Left lobe of liver (tissue), 2 donors: ENCODE measurements at regions not wholly inside any gene's neighbourhood (a gene's known extent, or its start where the extent isn't known, plus 50 kb on each side); places are given as distances from the start of the nearest gene placed in this dataset.
"Not testable (repeated sequence)": the region's sequence is repeated elsewhere in the genome, so short reads cannot be mapped to it uniquely, and the experiment has no call there.

Source experiments
- ATAC-seq: fragments of 200-7000 bp; cut with Tn5 transposase; one replicate; pipeline ENCODE4 v1.9.1; 2020; ENCODE audit warnings: mild to moderate bottlenecking, moderate library complexity
- DNase-seq: peaks from one replicate; pipeline ENCODE4 v3.0.0-alpha.2; 2020; ENCODE audit warnings: low spot score
- donor health status: DM: no; HTN: no; CAD: no; lungs with moderate emphysema.
- donor health status: DM: no; HTN: yes; CAD: no.

DNA sequence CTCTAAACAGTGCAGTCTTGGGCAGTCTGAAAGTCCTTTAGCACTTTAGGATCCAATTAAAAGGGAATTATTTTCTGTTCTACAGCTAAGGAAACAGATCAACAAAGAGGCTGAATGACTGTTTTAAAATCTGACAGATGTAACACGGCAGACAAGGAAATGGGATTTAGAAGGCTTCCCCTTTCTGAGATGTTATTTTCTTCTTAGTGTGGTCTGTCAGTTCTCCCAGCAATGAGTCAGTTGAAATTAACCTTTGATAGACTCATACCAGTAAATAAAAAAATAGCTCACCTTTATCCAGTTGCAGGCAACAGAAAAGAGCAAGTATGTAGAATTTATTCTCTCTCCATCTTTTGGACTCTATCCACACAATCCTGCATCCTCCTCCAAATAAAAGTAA is 98.1 kb downstream of the NEDD1 start:
- DNase-seq (no peak), ATAC-seq (no peak)

DNA sequence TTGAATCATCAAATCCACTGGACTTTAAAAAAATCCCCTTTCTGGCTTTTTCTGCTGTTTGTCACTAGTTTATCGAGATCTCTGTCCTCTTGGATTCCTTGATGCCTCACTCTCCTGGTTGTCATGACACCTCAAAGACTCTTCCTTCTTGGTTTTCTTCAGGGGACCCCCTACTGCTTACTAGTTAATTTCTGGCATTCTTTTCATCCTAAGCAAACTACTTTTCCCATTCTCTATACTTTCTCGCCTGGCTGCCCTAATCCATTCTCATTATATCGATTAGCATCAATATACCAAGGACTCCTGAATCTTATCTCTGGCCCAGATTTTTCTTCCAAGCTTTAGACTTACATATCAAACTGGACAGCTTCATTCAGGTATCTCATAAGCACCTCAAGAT is 98.6 kb downstream of the NEDD1 start:
- DNase-seq, result no peak
- ATAC-seq, result no peak

DNA sequence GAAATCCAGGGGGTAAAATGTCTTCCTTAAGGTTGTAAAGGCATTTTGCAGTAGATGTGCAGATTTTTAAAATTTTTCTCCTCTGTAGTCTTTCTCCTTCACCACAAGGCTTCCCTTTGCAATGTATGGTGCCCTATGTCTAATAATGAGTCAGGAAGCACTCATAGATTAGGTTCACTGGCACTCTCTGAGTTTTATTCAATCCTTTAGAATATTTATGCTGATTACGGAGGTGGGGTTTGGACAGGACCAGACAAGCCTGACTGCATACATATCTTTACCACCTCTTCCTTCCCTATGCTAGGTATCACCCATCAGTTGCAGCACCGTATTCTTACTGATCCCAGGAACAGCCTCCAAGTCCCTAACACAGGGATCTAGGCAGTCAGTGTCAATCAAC is 99.5 kb downstream of the NEDD1 start:
- no peak for DNase-seq
- no peak for ATAC-seq

DNA sequence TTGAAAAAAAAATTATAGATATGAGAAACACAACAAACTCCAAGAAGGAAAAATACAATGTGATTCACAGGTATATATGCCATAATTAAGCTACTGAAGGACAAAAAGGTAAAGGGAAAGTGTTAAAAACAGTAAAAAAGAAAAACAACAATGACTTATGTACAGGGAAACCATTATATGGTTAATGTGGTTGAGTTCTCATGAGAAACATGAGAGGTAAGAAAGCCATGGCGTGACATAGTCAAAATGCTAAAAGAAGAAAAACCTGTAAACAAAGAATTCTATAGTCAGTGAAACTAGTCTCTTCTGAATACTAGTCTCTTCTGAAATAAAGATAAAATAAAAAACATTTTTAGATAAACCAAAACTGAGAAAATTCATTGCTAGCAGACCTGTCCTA is 109.1 kb downstream of the NEDD1 start:
- no peak for DNase-seq
- no peak for ATAC-seq

DNA sequence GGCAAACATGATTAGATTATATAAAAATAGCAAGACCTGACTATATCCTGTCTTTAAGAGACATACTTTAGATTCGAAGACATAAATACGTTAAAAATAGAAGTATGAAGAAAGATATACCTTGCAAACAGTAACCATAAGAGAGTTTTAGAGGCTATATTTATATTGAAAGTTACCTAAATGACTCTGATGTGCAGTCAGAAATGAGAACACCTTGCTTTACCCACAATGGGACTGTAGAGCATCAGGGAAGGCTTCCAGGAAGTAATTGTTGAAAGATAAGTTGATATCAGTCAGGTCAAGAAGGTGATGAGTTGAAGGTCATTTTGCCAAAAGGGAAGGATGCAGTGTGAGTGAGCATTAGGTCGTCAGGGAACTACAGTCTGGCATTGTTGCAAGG is 110.2 kb downstream of the NEDD1 start:
- DNase-seq, result no peak
- no peak for ATAC-seq

DNA sequence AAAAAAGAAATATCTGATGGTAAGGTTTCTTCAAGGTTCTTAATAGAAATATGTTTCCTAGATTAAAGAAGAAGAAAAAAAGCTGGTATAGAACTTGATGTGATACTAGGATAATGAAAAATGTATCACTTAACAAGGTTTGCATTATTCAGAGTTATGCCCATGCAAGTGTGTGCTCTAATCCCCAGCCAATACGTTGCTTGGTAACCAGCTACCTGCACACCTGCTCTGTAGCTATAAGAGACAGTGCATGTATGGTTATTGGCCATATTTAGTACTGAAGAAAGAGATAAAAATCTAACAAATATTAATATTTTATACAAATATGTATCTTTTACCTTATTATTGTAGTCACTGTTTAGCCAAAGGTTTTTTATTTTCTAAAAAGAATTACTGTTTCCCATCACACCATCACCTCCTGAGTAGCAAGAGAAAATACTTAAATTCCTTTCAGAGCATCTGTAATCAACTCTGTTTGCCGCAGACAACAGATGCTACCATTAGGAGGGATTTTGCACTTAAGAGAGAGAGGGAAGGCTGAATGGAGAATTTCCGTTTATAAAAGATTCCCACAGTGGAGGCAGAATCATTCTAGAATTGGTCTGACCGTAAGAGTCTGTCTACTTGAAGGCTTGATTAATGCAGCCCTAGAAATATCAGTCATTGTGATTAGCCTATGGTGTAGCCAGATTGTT is 115.6 kb downstream of the NEDD1 start:
- ATAC-seq (no peak), DNase-seq (no peak)

DNA sequence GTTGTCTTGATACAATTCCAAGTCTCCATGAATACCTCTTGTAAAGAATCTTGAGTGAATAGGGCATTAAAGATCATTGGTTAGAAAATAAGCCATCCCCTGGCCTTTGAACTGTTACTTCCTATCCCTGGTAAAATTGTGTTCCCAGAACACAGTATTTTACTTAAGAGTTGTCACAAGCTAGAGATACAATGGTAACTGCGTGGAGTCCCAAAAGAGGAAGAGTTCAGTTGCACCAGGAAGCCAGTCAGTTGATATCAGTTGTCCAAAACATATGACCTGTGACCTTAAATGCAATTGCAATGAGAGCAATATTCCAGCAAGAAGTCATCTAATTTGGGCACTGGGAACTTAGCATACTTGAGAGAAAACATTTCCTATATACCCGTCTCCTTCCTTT is 117.3 kb downstream of the NEDD1 start:
- ATAC-seq (no peak), DNase-seq (no peak)

DNA sequence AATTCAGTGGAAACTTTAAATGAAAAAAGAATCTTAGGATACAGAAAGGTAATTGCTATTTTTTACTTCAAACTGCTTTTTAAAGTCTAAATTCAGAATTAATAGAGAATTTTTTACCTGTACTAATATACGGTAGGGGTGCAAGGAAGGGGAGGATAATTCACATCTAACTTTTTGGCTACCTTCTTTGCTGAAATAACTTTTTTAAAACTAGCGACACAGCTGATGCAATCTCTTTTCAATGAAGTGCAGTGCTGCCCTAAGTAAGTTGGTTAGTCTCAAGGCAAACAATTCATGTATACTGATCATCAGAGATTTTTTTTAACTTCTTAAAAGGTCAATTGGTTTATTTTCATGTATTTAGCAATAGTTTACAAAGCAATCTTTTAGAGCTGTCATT is 119.8 kb downstream of the NEDD1 start:
- ATAC-seq (no peak), DNase-seq (no peak)

DNA sequence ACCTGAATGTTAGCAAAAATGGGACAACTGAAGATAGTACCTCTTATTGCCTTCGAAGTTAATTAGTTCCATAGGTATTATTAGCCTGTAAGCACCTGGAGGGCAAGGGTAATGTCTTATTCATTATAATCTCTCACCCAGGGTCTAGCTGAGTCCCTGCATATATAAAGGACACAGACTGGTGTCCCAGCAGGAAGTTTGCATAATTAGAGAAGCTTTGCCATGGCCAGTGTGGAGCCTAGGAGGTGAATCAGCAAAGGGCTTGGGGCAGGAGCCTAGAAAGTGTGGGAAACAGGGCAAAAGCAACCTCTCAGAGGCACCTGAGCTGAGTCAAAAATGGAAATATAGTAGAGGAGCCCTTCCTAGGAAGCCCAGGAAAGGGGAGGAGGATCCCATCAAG is 120.4 kb downstream of the NEDD1 start:
- ATAC-seq (no peak), DNase-seq (no peak)

DNA sequence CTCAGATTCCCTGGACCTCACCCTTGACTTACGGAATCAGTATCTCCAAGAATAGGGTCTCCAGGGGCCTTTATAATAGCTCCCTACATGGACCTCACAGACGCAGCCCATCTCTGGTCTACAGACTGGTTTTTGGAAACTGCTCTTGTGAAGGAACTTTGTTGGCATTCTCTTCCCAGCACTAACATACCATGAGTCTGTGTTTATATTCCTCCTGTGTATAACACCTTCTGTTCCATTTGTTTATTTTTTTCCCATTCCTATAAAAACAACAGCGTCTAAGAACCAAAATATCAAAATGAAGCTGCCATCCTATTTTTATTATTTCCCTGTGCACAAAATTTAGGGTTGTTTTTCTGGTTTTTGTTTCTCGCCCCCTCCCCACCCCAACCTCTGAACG is 131.1 kb downstream of the NEDD1 start:
- ATAC-seq (no peak), DNase-seq (no peak)

DNA sequence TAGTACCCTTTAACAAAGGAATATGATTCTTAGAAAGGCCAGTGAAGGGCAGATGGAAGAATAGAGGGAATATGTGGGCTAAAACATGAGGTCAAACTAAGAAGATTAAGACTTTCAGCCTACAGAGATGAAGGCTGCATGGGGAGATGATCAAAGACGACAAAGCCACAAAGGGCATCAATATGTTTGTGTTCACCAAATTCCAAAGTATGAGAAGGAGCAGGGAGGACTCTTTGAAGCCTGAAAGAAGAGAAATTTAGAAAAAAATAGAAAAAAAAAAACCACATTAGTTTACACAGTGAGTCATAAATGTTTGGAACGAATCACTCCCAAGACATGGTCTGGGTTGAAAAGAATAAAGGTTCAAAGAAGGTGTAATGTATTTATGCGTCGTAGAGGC is 131.8 kb downstream of the NEDD1 start:
- no peak for ATAC-seq
- no peak for DNase-seq

DNA sequence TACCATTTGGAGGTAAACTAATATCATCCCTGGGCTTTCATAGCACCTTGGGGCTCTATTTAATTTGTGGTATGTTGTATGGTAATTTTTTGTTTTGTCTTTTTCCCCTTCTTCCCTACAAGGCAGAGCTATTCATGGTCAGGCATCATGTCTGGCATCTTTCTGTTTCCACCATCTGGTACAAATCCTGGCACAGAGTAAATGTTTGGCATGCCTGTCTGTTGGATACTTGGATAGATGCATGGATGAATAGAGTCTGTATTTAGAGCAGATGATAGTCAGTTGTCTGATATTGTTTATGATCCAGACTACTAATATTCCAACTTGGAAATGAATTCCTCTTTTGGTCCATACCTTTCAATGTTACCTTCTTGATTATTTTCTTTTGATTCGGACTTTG is 139.8 kb downstream of the NEDD1 start:
- DNase-seq, result no peak
- no peak for ATAC-seq

DNA sequence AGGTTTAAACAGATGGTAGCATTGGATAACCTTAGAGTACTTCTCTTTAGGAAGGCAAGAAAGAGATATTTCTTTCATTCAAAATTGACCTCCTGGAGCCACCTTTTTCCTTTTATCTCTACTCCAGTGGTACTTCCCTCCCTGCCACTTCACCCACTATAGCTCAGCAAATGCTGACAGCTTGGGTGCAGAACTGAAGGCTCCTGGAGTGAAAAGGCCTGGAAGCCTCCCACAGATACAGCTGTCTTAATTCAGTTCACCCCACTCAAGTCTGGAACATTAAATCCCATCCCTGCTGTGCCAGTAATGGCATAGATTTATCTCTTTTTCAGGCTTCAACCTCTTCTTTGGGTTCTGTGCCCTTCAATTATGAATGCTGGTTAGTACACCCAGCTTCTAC is 140.3 kb downstream of the NEDD1 start:
- ATAC-seq (no peak), DNase-seq (no peak)

DNA sequence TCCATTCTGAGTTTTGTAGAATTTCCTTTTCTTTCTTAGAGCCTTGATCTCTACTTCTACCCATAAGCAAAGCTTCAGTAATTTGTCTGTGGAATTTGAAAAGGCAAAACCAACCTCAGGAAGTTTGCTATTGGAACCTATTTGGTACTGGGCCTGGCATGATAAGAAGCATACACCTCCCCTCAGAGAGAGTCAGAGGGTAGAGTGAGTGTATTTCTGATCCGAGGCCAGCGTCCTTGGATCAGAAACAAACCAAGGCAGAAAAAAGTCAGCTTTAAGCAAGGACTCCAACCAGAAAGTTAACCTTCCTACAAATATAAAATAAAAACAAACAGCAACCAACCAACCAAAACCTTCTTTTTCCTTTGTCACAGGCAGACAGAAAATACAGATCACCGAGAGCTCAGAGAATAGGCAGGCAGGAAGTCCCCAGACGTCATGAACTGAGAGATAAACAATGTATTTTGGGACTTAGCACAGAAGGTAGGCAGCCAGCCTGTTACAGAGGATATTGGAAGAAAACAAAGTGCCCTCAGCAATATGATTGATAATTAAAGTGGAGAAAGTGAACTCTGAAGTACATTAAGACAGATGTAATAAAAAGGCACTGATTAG is 141.5 kb downstream of the NEDD1 start:
- no peak for ATAC-seq
- no peak for DNase-seq

DNA sequence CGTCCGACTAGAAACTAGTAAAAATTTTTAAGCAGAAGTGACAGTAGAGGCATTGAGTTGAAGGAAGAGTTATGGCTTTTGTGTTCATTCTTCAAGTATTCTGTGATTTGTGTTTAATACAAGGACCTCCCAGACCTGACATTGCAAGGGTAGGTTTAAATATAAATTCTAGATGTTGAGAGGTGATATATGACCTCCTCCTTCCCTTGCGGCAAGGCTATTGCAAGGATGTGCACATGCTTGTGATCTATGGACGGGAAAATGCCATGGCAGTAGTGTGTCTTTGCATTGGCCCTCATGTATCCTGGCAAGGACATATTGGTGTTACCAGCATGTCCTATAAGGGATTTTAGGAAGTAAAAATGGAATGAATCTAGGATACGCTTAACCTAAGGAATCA is 143.5 kb downstream of the NEDD1 start:
- ATAC-seq (no peak), DNase-seq (no peak)

DNA sequence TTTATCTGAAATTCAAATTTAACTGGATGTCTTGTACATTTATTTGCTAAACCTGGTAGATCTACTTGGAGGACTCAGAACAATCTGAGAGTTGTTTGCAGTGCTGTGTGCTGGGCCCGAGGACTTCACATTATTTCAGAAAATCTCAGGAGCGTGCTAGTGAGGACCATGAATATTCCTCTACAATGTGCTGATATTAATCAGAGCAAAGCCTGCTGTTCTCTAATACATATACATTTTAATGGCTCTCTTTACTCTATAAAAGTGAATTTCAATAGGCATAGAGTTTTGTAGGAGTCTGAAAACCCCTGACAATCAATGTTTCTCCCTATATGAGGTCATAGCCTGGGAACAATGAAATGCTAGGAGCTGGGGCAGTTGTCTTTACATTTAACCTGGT is 144.3 kb downstream of the NEDD1 start:
- no peak for ATAC-seq
- no peak for DNase-seq

DNA sequence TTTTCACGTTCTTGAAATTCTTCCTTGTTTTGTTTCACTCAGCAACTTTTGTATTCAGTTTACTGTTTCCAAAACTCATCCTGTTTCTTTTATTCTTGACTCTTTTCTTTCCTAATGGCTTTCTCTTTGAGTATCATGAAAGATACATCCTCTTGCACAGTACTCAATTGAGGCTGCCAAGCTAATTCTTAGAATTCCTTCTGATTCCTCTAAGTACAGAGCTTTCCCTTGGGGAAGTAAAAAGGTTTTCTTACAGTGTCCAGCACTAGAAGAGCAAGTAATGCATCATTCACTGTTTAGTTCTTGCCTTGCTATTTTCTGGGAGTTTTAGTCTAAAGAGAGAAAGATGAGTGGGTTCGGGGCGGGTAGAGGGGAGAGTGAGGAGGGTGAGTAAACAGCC is 154.1 kb downstream of the NEDD1 start:
- ATAC-seq (no peak), DNase-seq (no peak)

DNA sequence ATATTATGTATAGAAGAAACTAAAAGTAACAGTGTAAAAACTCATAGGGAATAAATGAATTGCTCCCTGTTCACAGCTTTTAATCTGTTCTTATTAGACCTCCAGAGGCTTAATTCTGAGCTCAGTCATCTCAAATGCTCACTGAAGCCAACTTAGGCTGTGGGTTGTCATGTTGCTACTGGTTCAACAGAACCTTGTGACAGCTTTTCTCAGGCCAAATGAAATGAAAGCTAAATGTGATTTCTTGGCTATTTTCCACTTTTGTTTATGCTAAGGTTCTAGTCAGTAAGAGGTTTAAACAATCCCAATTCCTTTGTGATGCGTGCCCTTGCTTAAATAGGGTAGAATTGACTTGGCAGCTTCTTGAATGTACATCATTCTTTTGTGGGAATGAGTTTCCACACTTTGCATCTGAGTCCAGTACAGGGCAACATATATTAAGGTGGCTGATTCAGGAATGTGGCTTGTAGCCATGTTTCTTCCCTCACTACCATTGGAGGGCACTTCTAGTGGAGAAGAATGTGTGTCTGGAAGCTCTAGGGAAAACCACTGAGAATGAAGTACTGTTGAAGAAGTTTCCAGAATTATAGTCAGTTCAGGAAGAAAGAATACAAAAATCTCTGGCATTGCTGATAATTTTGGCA is 156.4 kb downstream of the NEDD1 start:
- no peak for DNase-seq
- no peak for ATAC-seq

DNA sequence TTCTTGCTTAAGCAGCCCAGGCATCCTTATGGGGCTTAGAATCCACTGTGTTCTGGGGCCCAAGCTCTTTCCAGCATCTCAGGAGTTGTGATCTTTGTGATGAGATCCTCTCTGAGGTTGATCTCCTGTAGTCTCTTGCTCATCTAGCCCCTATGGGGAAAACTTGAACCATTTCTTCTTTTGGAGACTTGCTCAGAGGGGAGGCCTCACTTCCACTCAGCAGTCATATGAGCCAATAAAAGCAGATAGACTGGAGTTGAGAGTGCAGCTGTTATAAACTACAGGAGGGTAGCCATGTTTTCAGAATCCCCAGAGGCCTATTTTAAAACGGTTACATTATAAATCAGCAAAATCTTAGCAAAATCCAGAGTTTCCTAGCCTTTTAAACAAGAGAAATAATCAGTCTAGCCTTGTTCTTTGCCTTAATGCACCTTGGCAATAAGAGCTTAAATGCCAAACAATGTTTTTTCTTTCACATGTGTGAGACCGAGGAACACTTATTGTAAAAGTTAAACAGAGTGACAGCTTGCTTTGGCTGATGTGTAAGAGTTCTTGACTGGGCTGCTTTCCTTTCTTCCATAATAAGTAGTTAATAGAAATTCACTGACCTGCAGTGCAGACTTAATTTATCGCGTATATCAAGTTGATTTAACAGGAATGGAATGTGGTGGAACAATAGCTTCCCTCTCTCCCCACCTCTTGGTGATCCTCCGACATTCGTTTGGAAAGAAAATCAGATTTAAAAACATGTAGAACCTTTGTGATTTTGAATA is 168.3 kb downstream of the NEDD1 start:
- DNase-seq (no peak), ATAC-seq (no peak)

DNA sequence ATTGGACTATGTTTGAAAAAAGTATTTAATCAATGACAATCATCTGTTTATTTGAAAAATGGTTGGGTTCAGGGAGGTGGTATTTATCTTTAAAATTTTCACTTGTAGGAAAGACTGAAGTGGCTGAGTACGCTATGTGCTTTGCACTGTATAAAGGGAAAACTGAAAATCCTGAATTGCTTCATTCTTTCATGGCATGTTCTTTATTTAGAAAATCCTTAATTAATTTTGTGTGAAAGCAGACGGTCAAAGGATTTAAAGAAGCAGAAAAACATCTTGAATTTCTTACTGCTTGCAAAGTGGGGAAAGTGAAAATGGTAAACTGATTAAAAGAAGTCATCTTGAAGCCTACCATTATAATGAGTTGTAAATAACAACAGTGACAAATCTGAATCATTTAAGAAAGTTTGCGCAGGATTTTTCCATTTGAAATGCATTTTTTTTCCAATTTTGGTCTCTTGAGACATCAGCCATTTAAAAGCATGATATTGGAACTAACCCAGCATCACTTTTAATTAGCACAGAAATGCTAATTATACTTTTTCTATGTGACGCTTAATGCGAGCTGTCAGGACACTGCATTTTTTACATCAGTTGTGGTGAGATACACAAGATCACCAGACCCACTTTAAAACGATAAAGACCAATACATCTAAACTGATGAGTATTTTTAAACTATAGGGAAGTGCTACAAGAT is 169.0 kb downstream of the NEDD1 start:
- ATAC-seq (no peak), DNase-seq (no peak)

DNA sequence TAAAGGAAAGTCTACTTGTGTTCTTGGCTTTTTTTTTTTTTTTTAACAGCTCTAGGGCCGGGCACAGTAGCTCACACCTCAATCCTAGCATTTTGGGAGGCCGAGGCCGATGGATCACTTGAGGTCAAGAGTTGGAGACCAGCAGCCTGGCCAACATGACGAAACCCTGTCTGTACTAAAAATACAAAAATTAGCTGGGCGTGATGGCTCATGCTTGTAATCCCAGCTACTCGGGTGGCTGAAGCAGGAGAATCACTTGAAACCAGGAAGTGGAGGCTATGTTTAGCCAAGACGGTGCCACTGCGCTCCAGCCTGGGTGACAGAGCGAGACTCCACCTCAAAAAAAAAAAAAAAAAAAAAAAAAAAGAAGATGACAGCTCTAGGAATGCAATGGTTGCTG is 169.9 kb downstream of the NEDD1 start:
- not testable (repeated sequence) for ATAC-seq, DNase-seq
